Osteocyte (in vitro differentiated cells): ENCODE measurements at regions not wholly inside any gene's neighbourhood (a gene's known extent, or its start where the extent isn't known, plus 50 kb on each side); places are given as distances from the start of the nearest gene placed in this dataset.

Source experiments
- DNase-seq: peaks from one replicate; pipeline ENCODE4 v3.0.0; 2021; ENCODE audit warnings: mixed read lengths; ENCODE audit not compliant: unreplicated experiment; ENCODE audit errors: extremely low spot score
- H3K27ac Mint-ChIP-seq: one replicate; pipeline ENCODE4 v1.8.0; 2021; ENCODE audit warnings: mild to moderate bottlenecking, mixed read lengths; ENCODE audit not compliant: unreplicated experiment
- H3K27me3 Mint-ChIP-seq: one replicate; pipeline ENCODE4 v1.8.0; 2021; ENCODE audit warnings: mixed read lengths; ENCODE audit not compliant: unreplicated experiment
- H3K36me3 Mint-ChIP-seq: one replicate; pipeline ENCODE4 v1.8.0; 2021; ENCODE audit warnings: mixed read lengths; ENCODE audit not compliant: unreplicated experiment
- H3K4me1 Mint-ChIP-seq: one replicate; pipeline ENCODE4 v1.8.0; 2021; ENCODE audit warnings: mixed read lengths; ENCODE audit not compliant: unreplicated experiment
- H3K4me3 Mint-ChIP-seq: one replicate; pipeline ENCODE4 v1.8.0; 2021; ENCODE audit warnings: mild to moderate bottlenecking, moderate library complexity, mixed read lengths; ENCODE audit not compliant: unreplicated experiment
- H3K9me3 Mint-ChIP-seq: one replicate; pipeline ENCODE4 v1.8.0; 2021; ENCODE audit warnings: mixed read lengths; ENCODE audit not compliant: unreplicated experiment
- TF ChIP-seq, protein P1 (sequence below): fragments of 200-600 bp; sonication (generic); IDR thresholded peaks from 2 replicates; pipeline ENCODE4 v1.5.0; 2021; ENCODE audit warnings: antibody characterized with exemption, mild to moderate bottlenecking, moderate library complexity

DNA sequence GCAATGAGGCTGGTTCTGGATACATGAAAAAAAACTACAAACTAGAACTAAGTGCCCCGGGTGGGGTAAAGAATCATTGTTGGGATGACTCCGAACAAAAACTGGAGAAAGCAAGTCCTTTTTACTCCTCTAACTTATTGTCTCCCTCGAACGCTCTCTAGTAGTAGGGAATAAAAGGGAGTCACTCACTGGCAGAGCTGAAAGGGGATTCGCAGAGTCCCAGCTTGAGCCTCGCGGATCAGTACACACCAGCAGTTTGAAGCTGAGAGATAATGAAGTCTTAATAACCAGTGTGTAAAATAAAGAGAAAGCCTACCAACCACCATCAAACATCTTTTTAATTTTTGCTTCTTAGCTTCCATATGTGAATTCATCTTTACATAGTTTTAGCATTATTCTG is 521.9 kb upstream of the ARX start:
- TF ChIP-seq, protein P1, sequence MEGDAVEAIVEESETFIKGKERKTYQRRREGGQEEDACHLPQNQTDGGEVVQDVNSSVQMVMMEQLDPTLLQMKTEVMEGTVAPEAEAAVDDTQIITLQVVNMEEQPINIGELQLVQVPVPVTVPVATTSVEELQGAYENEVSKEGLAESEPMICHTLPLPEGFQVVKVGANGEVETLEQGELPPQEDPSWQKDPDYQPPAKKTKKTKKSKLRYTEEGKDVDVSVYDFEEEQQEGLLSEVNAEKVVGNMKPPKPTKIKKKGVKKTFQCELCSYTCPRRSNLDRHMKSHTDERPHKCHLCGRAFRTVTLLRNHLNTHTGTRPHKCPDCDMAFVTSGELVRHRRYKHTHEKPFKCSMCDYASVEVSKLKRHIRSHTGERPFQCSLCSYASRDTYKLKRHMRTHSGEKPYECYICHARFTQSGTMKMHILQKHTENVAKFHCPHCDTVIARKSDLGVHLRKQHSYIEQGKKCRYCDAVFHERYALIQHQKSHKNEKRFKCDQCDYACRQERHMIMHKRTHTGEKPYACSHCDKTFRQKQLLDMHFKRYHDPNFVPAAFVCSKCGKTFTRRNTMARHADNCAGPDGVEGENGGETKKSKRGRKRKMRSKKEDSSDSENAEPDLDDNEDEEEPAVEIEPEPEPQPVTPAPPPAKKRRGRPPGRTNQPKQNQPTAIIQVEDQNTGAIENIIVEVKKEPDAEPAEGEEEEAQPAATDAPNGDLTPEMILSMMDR: no peak
- H3K4me3 Mint-ChIP-seq: no peak overlapping the region
- peaks cover 9% of the 10 kb centered on the region for H3K9me3 Mint-ChIP-seq
- H3K27me3 Mint-ChIP-seq: no peaks in the 10 kb centered on the region
- no peak for DNase-seq
- no peaks in the 10 kb centered on the region for H3K4me1 Mint-ChIP-seq
- H3K36me3 Mint-ChIP-seq: no peaks in the 10 kb centered on the region
- no peak overlapping the region for H3K27ac Mint-ChIP-seq

DNA sequence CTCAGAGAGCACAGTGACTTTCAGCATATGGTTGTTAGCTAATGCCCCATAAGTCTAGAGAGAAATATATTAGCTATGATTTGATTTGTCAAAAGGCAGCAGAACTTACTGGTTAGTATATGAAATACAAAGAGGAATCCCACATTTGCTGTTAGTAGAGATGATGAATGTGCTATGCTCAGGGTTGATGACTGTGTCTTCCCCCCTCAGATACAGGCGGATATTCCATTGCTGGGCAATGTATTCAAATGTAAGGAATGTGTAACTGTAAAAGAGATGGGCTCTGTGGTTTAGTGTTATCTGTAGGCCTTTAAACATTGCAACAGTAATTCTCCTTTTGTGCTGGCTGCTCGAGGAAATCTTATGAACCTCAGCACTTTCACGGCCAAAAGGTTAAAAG is 528.9 kb upstream of the ARX start:
- no peak for DNase-seq
- H3K36me3 Mint-ChIP-seq: no peaks in the 10 kb centered on the region
- no peak overlapping the region for H3K27ac Mint-ChIP-seq
- H3K4me3 Mint-ChIP-seq: no peak overlapping the region
- H3K4me1 Mint-ChIP-seq: no peaks in the 10 kb centered on the region
- peaks cover 8% of the 10 kb centered on the region for H3K9me3 Mint-ChIP-seq
- TF ChIP-seq, protein P1: no peak
- no peaks in the 10 kb centered on the region for H3K27me3 Mint-ChIP-seq

DNA sequence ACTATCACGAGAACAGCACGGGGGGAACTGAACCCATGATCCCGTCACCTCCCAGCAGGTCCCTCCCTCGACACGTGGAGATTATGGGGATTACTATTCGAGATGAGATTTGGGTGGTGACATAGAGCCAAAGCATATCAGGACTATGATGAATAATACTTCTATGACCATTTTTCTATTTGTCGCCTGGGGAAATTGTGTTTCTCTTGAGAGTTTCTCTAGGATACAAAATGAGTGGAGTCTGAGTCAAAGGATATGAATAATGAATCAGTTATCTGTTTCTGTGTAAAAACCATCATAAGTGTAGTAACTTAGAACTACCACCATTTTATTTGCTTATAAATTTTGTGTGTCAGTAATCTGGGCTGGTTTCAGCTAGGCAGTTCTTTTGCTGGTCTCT is 533.0 kb upstream of the ARX start:
- no peak for DNase-seq

DNA sequence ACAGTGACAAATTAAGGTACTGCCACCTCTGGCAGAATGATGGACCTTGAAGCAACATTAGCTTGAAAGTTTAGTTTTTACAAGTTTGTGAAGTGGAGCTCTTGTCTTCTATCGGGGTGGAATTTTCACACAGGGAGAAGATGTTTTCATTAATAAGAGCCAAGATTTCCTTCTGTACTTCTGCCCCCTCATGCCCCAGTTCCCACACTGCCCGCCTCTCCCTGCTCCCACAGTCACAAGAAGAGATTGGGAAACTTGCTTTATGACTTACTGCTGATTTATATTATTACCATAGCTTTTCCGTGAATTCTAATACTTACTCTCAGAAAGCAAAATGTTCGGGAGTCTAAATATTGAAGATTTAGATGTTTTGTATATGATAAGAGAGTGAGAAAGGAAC is 539.8 kb upstream of the ARX start:
- Mint-ChIP-seq H3K4me1 (no peaks in the 10 kb centered on the region), H3K27me3 (no peaks in the 10 kb centered on the region), H3K9me3 (peaks cover 4% of the 10 kb centered on the region), H3K36me3 (no peaks in the 10 kb centered on the region), H3K27ac (no peak overlapping the region), H3K4me3 (no peak overlapping the region)
- no peak for DNase-seq
- TF ChIP-seq, protein P1: no peak

More for the DNA sequence above, 533.0 kb upstream of the ARX start:
- no peaks in the 10 kb centered on the region for H3K4me1 Mint-ChIP-seq
- H3K36me3 Mint-ChIP-seq: no peaks in the 10 kb centered on the region
- no peaks in the 10 kb centered on the region for H3K27me3 Mint-ChIP-seq
- peaks cover 4% of the 10 kb centered on the region for H3K9me3 Mint-ChIP-seq
- no peak overlapping the region for H3K27ac Mint-ChIP-seq
- TF ChIP-seq, protein P1: no peak
- H3K4me3 Mint-ChIP-seq: no peak overlapping the region

DNA sequence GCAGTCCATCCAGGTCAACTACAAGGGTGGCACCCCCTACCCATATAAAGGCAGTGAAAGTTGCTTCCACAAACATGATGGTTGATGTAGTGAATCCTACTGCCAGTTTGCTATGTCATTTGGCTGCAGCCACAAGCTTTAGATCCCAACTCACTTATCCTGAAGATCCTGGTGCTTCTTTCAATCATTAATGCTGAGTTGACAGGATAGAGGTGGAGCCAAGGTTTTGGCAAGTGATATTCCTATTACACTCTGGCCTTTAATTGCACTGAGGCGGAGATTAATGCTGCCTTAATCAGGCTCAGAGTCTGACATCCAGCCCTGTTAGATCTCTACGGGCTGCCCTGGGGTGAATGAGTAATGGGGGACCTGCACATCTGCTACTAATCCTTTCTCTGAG is 542.4 kb upstream of the ARX start:
- no peaks in the 10 kb centered on the region for H3K27me3 Mint-ChIP-seq
- no peak overlapping the region for H3K4me3 Mint-ChIP-seq
- H3K27ac Mint-ChIP-seq: no peak overlapping the region
- H3K4me1 Mint-ChIP-seq: no peaks in the 10 kb centered on the region
- DNase-seq: no peak
- peaks cover 7% of the 10 kb centered on the region for H3K9me3 Mint-ChIP-seq
- TF ChIP-seq, protein P1: no peak
- no peaks in the 10 kb centered on the region for H3K36me3 Mint-ChIP-seq
